Stimulated activated CD4-positive, alpha-beta T cell treated with anti-CD3 and anti-CD28 coated beads, TNF-alpha, amount 100 ng/mL, for 24 hours (primary cell): ENCODE measurements at regions not wholly inside any gene's neighbourhood (a gene's known extent, or its start where the extent isn't known, plus 50 kb on each side); places are given as distances from the start of the nearest gene placed in this dataset.

Experiments used
- DNase-seq, 3 experiments: peaks; one replicate each; pipeline ENCODE4 v3.0.0-alpha.2; 2020; ENCODE audit warnings: low read depth in 3 of 3

- no peak for DNase-seq
These were observed 159.9 kb upstream of the RAB4A start for GRCh38 chr1:229110986-229111385.

- DNase-seq = no peak
These were observed 159.1 kb upstream of the RAB4A start for GRCh38 chr1:229111703-229112319.

GRCh38 chr1:229112832-229113548 is 157.9 kb upstream of the RAB4A start:
- no peak for DNase-seq

GRCh38 chr1:229114315-229114714 is 156.6 kb upstream of the RAB4A start:
- DNase-seq = no peak

- DNase-seq = no peak
These were observed 156.0 kb upstream of the RAB4A start for GRCh38 chr1:229114850-229115365.

- DNase-seq = no peak
These were observed 154.8 kb upstream of the RAB4A start for GRCh38 chr1:229116114-229116513.

GRCh38 chr1:229117664-229118300 is 153.1 kb upstream of the RAB4A start:
- DNase-seq = no peak

- no peak for DNase-seq
These were observed 152.3 kb upstream of the RAB4A start for GRCh38 chr1:229118477-229119061.

- no peak for DNase-seq
These were observed 151.8 kb upstream of the RAB4A start for GRCh38 chr1:229119161-229119560.

GRCh38 chr1:229119876-229120275 is 151.0 kb upstream of the RAB4A start:
- no peak for DNase-seq

GRCh38 chr1:229121845-229122436 is 149.0 kb upstream of the RAB4A start:
- DNase-seq = no peak

- DNase-seq = no peak
These were observed 148.3 kb upstream of the RAB4A start for GRCh38 chr1:229122606-229123005.

- no peak for DNase-seq
These were observed 146.8 kb upstream of the RAB4A start for GRCh38 chr1:229124116-229124515.

GRCh38 chr1:229124520-229125124 is 146.3 kb upstream of the RAB4A start:
- DNase-seq = no peak

GRCh38 chr1:229127301-229127700 is 143.6 kb upstream of the RAB4A start:
- peak in 1 of 3 experiments; percentile 32 for DNase-seq

GRCh38 chr1:229128066-229128608 is 142.8 kb upstream of the RAB4A start:
- DNase-seq = no peak

GRCh38 chr1:229129301-229130027 is 141.4 kb upstream of the RAB4A start:
- no peak for DNase-seq

GRCh38 chr1:229130028-229130668 is 140.8 kb upstream of the RAB4A start:
- no peak for DNase-seq

- no peak for DNase-seq
These were observed 139.4 kb upstream of the RAB4A start for GRCh38 chr1:229131243-229132105.
